NB4 (cell line): ENCODE measurements at regions not wholly inside any gene's neighbourhood (a gene's known extent, or its start where the extent isn't known, plus 50 kb on each side); places are given as distances from the start of the nearest gene placed in this dataset.

Source experiments
- MAX ChIP-seq: IDR thresholded peaks from 2 replicates; pipeline ENCODE4 v1.6.1; 2011; ENCODE audit warnings: low read depth, low read length
- MYC ChIP-seq: IDR thresholded peaks from 2 replicates; pipeline ENCODE4 v1.6.1; 2011; ENCODE audit warnings: low read depth, low read length
- POLR2A ChIP-seq: IDR thresholded peaks from 2 replicates; pipeline ENCODE4 v1.6.1; 2011; ENCODE audit warnings: mild to moderate bottlenecking; ENCODE audit not compliant: insufficient read length; ENCODE audit errors: extremely low read depth
- TF ChIP-seq, protein P1 (sequence below): IDR thresholded peaks from one replicate; pipeline ENCODE4 v1.5.1; 2012; ENCODE audit warnings: low read depth, low read length

- TF ChIP-seq, protein P1, sequence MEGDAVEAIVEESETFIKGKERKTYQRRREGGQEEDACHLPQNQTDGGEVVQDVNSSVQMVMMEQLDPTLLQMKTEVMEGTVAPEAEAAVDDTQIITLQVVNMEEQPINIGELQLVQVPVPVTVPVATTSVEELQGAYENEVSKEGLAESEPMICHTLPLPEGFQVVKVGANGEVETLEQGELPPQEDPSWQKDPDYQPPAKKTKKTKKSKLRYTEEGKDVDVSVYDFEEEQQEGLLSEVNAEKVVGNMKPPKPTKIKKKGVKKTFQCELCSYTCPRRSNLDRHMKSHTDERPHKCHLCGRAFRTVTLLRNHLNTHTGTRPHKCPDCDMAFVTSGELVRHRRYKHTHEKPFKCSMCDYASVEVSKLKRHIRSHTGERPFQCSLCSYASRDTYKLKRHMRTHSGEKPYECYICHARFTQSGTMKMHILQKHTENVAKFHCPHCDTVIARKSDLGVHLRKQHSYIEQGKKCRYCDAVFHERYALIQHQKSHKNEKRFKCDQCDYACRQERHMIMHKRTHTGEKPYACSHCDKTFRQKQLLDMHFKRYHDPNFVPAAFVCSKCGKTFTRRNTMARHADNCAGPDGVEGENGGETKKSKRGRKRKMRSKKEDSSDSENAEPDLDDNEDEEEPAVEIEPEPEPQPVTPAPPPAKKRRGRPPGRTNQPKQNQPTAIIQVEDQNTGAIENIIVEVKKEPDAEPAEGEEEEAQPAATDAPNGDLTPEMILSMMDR: no peak
- TF ChIP-seq POLR2A: no peak
- no peak for TF ChIP-seq MYC
- no peak for TF ChIP-seq MAX
These were observed 203.7 kb downstream of the GLRX3 start for GRCh38 chr10:130339911-130340310.
